RWPE2 (cell line): ENCODE measurements at regions not wholly inside any gene's neighbourhood (a gene's known extent, or its start where the extent isn't known, plus 50 kb on each side); places are given as distances from the start of the nearest gene placed in this dataset.

Source experiments
- ATAC-seq: fragments of 200-7000 bp; cut with Tn5 transposase; 3 replicates; pipeline ENCODE4 v1.9.1; 2021; ENCODE audit warnings: low read depth
- DNase-seq: peaks from one replicate; pipeline ENCODE4 v3.0.0-alpha.2; 2020; ENCODE audit warnings: low spot score
- H3K27ac ChIP-seq: fragments of 450-650 bp; 2 replicates; pipeline ENCODE4 v1.5.1; 2017; ENCODE audit warnings: mild to moderate bottlenecking; ENCODE audit not compliant: poor library complexity, severe bottlenecking
- H3K27me3 ChIP-seq: fragments of 250-450 bp; sonication (Bioruptor Pico); 2 replicates; pipeline ENCODE4 v1.5.1; 2021; ENCODE audit warnings: mild to moderate bottlenecking, moderate library complexity; ENCODE audit not compliant: insufficient read depth, poor library complexity, severe bottlenecking
- H3K36me3 ChIP-seq: fragments of 250-450 bp; sonication (Bioruptor Pico); 2 replicates; pipeline ENCODE4 v1.5.1; 2020; ENCODE audit warnings: low read depth, mild to moderate bottlenecking, moderate library complexity
- H3K4me1 ChIP-seq: fragments of 250-450 bp; sonication (Bioruptor Pico); 2 replicates; pipeline ENCODE4 v1.5.1; 2021; ENCODE audit warnings: mild to moderate bottlenecking, moderate library complexity; ENCODE audit not compliant: insufficient read depth, poor library complexity, severe bottlenecking
- H3K4me3 ChIP-seq: fragments of 250-450 bp; sonication (Bioruptor Pico); 2 replicates; pipeline ENCODE4 v1.5.1; 2021; ENCODE audit warnings: mild to moderate bottlenecking, moderate library complexity; ENCODE audit not compliant: severe bottlenecking
- H3K9me3 ChIP-seq: fragments of 250-450 bp; sonication (Bioruptor Pico); 2 replicates; pipeline ENCODE4 v1.5.1; 2021; ENCODE audit warnings: mild to moderate bottlenecking, moderate library complexity; ENCODE audit not compliant: severe bottlenecking
- CTCF ChIP-seq: fragments of 450-650 bp; IDR thresholded peaks from one replicate; pipeline ENCODE4 v1.5.1; 2017; ENCODE audit warnings: mild to moderate bottlenecking, moderate library complexity; ENCODE audit not compliant: poor library complexity, severe bottlenecking

- H3K27me3 ChIP-seq, result no peaks in the 10 kb centered on the region
- no peaks in the 10 kb centered on the region for H3K36me3 ChIP-seq
- no peak overlapping the region for H3K4me3 ChIP-seq
- DNase-seq, result no peak
- H3K9me3 ChIP-seq, result no peaks in the 10 kb centered on the region
- H3K4me1 ChIP-seq, result no peaks in the 10 kb centered on the region
- no peak overlapping the region for H3K27ac ChIP-seq
- ATAC-seq, result no peak
- TF ChIP-seq CTCF, result no peak
These were observed 406.2 kb upstream of the ZNF608 start for GRCh38 chr5:125152461-125153189.

GRCh38 chr5:125153231-125153630 lies 406.8 kb upstream of the ZNF608 start:
- H3K27me3 ChIP-seq, result no peaks in the 10 kb centered on the region
- ATAC-seq (no peak), DNase-seq (no peak)
- no peak overlapping the region for H3K27ac ChIP-seq
- no peak for TF ChIP-seq CTCF
- H3K4me1 ChIP-seq, result no peaks in the 10 kb centered on the region
- no peaks in the 10 kb centered on the region for H3K36me3 ChIP-seq
- no peak overlapping the region for H3K4me3 ChIP-seq
- H3K9me3 ChIP-seq, result no peaks in the 10 kb centered on the region

- DNase-seq (no peak), ATAC-seq (no peak)
- Histone ChIP-seq H3K9me3 (no peaks in the 10 kb centered on the region), H3K4me3 (no peak overlapping the region), H3K27me3 (no peaks in the 10 kb centered on the region), H3K4me1 (no peaks in the 10 kb centered on the region), H3K36me3 (no peaks in the 10 kb centered on the region), H3K27ac (no peak overlapping the region)
- no peak for TF ChIP-seq CTCF
These were observed 408.1 kb upstream of the ZNF608 start for GRCh38 chr5:125154301-125155110.

- TF ChIP-seq CTCF, result no peak
- Histone ChIP-seq H3K27me3 (no peaks in the 10 kb centered on the region), H3K4me1 (no peaks in the 10 kb centered on the region), H3K4me3 (no peak overlapping the region), H3K27ac (no peak overlapping the region), H3K36me3 (no peaks in the 10 kb centered on the region), H3K9me3 (no peaks in the 10 kb centered on the region)
- no peak; the same call in 2 of the 3 replicates for ATAC-seq
- DNase-seq, result no peak
These were observed 414.5 kb upstream of the ZNF608 start for GRCh38 chr5:125160787-125161502.
